GM04503 (cell line): ENCODE measurements at regions not wholly inside any gene's neighbourhood (a gene's known extent, or its start where the extent isn't known, plus 50 kb on each side); places are given as distances from the start of the nearest gene placed in this dataset.
"Not testable (repeated sequence)": the region's sequence is repeated elsewhere in the genome, so short reads cannot be mapped to it uniquely, and the experiment has no call there.

Source experiments
- DNase-seq: peaks from one replicate; pipeline ENCODE4 v3.0.0-alpha.2; 2012; ENCODE audit warnings: low read depth

DNA sequence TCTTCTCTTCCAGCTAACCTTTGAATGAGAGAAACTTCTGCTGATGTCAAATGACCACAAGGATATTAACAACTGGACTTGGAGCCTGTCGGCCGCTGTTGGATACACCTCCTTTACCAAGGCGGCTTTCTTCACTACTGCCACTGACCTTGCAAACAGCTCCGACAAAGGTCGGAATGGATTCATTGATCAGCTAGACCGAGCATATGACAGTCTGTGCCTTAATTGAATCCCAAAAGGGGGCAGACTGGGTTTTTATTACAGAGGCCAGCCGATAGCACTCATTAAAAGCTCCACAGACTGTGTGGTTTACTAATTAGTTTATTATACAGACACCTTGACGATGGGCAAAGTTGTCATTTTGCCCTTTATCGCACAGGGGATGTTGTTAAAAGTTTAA, 394.5 kb downstream of the RERGL start:
- DNase-seq, result no peak

DNA sequence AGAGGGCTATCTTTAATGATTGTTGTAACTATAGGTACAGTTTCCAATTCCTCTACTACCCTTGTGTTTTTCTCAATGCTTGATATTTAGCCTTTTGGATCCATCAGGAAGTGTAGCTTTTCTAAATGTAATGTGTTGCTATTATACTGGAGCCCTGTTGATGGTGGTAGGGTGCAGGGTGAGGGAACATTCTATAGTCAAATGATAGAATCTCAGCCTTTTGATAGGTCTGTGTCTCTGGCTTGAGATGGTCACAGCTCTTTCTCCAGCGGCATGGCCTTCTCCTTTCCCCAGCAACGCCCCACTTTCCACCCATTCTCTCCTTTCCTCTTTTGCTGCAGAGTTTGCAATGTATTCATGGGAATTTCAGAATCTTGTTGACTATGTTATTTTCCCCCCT, 398.6 kb downstream of the RERGL start:
- no peak for DNase-seq

DNA sequence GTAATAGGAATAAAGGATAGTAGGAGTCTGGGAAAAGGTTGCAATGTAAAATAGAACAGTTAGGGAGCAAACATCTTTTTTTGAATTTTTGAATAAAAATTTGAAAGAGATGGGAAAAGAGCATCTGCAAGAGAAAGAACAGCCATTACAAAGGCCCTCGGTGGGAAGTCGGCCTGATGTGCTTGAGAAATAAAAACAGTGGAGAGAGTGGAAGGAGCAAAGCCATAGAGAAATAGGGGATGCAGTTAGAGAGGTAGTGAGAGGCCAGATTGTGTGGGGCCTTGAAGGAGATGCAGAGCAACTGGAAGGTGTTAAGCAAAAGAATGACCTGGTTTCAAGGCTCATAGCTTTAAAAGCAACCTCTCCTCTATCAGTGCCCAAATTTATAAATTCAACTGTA, 409.8 kb downstream of the RERGL start:
- DNase-seq, result no peak

DNA sequence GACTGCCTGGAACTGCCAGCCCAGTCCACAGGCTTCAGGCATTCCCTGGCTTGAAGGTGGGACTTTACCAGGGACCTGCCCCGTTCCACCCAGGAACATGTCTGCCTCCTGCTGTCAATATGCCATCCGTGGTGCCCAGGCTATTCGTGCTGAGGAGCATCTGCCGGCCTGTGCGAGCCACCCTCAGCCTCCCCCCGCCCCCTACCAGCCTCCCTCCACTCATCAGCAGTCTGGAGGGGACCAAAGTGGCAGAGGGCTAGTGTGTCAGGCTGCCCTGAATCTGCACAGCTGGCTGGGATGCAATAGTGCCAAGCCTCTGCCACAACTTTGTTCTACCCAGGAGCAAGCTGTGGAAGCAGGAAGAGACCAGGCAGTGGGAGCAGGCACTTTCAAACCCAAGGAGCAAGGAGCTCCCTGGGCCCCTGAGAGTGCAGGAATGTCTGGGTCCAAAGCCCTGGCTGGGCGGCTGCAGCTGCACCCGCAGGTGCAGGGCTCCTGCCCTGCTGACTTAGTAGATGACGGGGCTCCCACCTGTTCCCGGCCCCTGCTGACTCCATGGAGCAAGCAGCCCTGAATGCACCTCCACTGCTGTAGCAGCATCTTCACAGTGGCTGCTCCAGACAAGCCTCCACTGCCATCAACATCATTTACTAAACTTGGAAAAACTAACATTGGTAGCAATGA, 423.2 kb downstream of the RERGL start:
- no peak for DNase-seq

DNA sequence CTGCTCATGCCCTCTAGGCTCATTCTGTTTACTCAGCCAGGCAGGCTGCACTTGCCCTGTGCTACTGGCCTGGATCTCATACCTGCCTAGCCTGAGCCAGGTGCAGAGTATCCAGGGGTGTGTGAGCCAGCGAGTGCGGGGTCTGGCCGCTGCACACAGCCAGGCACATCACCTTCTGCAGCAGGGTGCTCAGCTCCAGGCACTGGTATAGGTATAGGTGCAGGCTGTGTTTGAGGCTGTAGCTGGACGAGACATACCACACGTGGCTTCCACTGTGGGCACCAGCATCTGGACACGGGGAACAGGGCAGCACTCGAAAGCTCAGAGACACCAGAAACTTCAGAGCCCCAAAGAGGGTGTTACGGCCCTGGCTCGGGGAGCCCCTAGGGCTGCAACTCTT, 424.2 kb downstream of the RERGL start:
- DNase-seq, result no peak

DNA sequence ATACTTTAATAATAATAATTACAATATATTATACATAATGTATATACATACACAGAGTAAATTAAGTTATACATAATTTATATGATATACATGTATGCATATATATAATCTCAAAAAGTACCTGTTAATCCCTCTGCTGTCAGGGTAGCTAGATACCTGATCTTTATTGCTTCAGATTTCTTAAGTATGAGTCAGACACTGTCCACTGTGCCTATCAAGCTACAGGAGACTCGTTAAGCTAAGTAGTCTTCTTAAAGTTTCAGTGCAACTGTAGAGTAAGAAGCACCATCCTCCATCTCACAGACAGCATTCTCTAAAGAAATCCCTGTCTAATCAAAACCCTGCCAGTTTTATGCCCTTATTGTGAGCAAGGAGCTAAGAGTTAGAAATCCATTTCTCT, 428.7 kb downstream of the RERGL start:
- no peak for DNase-seq

DNA sequence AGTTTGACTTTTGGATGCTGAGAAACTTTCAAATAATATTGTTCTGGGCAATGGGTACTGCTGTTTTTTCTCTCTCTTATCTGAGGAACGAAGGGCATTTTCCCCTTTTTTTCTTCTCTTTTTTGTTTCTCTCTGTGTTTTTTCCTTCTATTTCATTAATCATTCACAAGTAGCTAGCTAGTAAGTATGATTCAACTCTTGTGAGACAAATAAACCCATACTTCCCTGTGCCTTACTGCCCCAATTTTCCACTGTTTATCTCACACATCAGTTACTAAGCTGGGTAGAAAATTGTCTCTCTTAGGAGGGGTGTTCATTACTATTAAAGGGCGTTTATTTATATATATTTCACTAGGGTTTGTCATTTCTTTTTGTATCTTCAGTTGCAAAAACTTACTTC, 437.6 kb downstream of the RERGL start:
- DNase-seq, result no peak

DNA sequence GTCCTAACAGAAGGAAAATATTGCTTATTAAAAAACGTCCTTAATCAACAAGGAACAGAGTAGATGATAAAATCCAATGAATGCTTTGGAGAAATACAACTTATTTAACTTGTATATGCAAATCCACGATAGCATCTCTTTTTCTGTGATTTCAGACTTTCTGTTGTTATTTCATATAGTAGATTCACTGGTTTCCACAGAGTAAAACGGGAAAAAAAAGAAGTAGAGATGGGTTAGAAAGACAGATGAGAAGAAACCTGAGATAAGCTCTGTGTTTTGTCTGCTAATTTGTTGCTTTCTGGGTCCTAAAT, 447.7 kb downstream of the RERGL start:
- no peak for DNase-seq

DNA sequence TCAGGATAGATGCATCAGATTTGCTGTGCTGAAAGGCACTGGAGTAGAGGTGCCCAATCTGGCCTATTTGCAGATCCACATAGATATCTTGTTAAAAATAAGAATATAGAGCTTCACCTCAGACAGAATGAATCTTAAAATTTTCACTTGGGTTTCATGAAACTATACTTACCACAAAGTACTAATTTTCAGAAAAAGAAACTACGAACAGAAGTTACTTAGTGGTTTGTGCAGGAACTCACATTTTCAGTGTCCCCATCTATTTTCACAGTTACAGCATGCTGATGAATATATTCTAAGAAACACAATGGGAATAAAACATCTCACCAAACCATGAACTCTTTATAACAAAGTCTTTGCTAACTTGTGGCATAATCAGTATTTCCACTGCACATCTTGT, 449.4 kb downstream of the RERGL start:
- no peak for DNase-seq

DNA sequence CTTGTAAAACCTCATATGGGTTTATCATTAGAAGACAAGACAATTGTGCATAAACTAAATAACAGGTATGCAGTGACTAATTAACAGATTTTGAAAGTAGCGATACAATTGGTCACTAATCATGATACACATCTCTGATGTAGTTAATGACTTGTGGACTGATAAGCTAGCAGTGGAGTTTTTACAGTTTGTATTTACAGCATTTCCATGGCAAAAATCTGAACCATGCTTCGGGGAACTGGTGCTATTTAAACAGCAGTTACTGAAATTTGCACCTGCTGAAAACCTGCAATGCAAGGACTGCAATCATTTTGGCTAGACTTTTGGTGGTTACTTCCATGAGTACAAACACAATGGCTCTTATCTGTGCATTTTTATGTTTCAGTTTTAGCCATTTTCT, 471.2 kb downstream of the RERGL start:
- no peak for DNase-seq

DNA sequence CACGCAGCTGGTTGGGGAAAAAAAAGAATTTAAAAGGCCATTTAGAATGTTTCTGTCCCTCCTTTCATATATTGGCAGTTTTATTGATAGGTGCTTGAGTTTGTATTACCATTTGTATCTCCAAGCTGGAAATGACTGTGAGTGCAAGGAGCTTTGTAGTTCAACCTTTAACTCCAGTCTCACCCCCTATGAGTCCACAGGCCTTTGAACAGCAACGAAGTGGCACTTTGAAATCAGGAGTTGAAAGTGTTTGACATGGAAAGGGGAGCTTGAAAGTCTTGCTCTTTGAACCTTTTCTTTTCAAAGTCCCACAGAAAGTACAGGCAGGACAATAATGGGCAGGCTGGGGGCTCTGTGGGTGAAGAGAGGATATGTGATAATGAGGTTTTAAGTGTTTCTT, 480.3 kb downstream of the RERGL start:
- no peak for DNase-seq

DNA sequence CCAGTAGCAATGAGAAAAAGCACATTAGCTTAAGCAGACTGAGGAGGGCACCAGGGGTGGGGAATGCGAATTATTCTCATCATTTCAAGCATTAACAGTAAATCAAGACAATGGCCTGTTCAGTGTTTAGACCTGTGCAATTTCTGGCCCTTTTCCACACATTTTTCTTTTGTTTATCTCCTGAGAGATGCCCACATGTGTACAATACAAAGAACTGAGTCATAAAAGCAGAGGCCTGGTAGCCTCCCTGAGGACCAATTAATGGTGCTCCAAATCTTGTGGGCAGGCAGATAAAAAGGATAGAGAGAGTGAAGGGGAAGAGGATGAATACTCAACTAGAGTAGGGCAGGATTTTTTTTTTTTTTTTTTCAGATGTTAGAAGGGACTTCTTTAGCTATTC, 480.8 kb downstream of the RERGL start:
- no peak for DNase-seq

DNA sequence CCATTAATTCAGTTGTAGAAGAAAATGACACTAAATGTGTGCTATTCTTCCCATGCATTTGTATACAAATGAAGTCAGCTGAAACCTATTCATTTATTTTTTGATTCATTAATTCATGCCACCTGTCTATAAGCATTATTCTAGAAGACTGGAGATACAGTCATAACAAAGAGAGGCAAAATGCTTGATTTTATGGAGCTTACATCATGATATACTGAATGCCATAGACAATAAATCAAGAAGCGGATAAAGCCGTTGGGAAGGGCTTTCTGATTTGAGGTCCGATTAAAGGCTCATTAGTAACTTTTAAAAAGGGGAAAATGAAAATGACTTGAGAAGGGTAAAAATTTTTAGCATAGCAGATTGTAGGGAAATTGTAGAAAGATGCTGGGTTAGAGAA, 494.9 kb downstream of the RERGL start:
- DNase-seq, result no peak

DNA sequence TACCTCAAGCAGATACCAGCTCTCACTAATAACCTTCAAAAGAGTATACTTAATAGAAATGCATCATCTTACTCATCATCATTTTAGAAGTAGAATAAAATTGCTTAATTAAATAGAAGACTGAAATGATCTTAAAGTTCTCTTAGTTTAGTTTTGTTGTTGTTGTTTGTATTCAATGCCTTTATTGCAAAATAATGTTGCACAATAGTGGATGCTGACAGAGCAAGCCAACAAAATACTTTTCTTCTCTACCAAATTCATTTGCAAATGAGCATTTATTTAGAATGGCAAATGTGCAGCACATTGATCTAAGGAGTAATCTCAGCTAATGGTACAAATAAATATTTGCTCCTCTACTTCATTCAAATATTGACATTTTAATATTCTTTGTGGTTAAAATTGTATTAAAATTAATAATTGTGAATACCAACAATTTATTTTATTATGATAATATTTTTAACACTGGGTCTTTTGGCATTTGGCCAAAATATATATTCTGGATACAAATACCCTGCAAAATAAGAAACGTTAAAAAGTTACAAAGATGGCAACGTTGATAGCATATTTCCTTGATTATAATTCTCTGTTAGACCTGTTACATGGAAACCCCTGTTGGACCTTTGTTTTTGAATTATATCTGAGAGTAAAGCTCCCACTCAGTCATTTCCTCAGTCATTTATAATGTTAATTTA, 496.1 kb downstream of the RERGL start:
- DNase-seq, result no peak

DNA sequence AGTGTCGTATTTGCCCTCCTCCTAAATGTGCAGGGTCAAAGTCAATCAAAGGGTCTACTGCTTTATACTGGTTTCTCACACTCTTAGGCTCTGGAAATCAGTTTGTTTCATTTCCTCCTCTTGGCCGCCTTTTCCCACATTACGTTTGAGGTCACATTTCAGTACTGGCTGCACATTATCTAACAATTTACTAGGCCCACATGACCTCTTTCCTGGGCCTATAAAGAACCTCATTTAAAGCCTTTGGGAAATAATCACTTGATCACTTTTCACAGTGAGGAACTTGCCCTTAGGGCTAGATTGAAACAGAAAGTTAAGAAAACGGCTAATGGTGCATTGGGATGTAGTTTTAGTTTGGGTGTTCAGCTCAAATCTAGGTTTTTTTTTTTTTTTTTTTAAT, 497.5 kb downstream of the RERGL start:
- no peak for DNase-seq

DNA sequence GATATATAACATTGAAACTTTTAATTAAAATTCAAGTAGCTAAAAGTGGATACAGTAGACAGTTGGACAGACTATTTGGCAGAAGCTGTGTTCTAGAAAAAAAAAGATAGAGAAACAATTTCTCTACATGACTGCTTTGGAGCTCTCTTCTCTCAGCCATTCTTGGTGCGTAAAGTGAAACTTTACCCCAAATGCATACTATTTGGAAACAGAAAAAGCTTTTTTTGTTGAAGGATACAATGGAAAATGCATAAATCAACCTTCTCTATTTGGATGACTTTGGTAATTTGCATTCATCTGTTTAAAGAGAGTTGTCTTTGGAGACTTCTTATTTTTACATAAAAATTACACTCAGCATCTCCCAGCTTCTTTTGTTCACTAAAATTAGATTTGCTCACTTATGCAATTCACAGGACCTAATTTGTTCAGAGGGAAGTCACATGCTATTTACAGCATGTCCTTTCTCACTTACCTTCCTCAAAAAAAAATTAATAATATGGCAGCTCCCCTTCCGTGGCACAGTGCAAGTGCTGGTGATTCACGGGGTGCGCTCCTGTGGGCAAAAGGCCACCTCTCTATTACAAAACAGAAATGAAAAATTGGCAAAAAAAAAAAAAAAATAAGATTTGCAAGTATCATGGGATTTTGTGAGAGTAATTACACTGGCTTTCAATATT, 498.9 kb downstream of the RERGL start:
- DNase-seq, result no peak

DNA sequence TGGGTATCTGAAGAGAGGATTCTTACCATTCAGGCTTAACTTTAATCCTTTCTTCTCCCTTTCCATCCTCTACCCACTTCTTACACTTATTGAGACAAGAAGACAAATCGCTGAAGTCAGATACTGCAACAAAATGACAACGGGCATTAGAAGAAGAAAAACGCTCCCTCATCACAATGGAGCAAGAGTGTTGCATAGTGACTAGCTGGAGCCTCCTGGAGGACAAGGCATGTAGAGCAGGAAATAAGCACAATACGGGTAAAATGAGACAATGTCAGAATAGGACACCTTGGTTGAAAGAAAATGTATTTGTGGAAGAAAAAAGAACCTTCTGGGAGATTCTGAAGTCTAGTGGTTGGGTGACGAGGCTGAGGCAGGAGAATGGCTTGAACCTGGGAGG, 501.0 kb downstream of the RERGL start:
- no peak for DNase-seq

DNA sequence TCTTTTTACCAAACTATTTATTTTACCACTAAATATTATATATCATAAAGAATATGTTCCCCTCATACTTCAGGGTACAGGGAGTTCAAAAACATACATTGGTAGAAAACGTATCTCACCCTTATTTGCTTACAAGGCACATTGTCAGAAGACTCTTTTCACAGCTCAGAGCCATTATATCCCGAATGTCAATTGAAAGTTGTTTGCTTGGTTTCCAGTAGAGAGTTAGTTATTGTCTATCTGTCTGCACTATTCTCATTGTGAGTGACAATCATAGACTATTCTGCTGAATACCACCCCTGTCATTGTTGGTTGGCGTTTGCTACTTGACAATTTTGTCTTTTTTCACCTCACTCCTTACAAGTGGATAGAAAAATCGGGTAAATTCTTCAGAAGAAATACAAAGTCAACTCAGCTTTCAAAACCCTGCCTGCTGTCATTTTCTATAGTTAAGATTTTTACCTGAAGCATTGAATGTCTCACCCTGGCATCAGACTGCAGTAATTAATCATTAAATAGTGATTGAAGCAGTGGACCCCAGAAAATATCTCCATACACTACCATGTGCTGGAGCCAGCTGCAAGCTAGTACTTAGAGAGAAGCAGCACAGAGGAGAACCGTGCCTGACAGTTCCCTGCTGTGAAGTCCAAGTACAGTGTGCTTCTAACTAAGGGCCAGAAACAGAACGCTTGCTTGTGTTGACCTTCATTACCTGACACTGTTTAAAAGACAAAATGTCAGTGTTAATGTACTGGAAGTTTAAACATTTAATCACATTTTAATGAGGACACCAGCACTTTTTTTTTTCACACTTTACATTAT, 510.6 kb downstream of the RERGL start:
- DNase-seq, result no peak

DNA sequence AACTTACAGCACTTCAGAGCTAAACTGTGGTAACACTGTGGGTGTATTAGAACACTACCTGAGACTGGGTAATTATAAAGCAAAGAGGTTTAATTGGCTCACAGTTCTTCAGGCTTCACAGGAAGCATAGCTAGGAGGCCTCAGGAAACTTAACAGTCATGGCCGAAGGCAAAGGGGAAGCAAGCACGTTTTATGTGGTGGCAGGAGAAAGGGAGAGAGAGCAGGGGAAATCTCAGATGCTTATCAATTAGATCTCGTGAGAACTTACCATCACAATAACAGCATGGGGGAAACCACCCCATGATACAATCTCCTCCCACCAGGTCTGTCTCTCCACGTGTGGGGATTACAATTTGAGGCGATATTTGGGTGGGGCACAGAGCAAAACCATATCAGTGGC, 512.6 kb downstream of the RERGL start:
- no peak for DNase-seq

DNA sequence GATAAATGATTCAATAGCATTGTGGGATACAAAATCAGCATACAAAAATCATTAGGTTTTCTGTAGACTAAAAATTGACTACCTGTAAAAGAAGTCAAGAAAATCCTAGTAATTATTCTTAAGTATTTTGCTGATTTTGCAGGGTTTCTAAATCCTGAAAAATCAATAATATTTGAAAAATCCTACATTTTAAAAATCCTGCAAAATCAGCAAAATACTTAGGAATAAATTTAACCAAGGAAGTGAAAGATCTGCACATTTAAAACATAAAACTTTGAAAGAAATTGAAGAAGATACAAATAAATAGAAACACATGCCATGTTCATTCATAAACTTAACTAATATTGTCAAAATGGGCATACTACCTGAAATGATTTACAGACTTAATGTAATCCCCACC, 517.7 kb downstream of the RERGL start:
- no peak for DNase-seq

DNA sequence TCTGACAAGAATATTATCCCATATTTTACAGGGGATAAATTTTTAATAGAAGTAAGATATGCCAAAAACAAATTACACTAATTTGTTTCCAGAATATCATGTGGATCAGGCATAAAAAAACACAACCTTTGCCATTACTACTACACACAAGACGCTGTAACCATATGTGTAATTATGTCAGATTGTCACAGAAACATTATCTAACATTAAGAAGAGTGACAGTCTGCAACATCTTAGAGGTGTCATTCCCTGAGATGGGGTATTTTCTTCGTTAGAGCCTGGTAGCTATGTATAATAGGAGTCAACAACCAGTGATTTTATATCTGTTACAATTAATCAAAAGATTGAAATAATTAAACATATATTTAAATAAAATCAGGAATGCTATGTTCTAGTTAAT, 518.9 kb downstream of the RERGL start:
- no peak for DNase-seq

DNA sequence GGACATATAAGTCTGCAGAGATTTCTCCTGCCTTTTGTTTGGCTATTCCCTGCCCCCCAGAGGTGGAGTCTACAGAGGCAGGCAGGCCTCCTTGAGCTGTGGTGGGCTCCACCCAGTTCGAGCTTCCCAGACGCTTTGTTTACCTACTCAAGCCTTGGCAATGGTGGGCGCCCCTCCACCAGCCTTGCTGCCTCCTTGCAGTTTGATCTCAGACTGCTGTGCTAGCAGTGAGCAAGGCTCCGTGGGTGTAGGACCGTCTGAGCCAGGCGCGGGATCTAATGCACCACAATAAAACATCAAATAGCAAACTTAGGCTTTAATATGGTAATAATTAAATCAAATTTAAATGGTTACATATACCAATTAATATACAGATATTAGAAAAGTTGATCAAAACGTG, 525.4 kb downstream of the RERGL start:
- not testable (repeated sequence) for DNase-seq

DNA sequence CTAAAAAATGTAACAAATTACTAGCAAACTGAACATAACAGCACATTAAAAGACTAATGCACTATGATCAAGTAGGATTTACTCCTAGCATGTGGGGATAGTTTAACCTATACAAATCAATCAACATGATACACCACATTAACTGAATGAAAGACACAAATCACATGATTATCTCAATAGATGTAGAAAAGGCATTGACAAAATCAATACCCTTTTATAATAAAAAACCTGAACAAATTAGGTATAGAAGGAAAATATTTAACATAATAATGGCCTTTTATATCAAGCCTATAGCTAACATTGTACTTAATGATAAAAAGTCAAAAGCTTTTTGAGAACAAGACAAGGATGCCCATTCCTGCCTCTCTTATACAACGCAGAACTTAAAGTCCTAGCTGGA, 540.0 kb downstream of the RERGL start:
- DNase-seq, result no peak
